Activated CD4-positive, alpha-beta T cell treated with anti-CD3 and anti-CD28 coated beads, Interleukin-2, amount 50 U/mL, for 16 hours (primary cell): ENCODE measurements at regions not wholly inside any gene's neighbourhood (a gene's known extent, or its start where the extent isn't known, plus 50 kb on each side); places are given as distances from the start of the nearest gene placed in this dataset.

Source experiments
- DNase-seq: peaks from one replicate; pipeline ENCODE4 v3.0.0-alpha.2; 2020

- DNase-seq = no peak
These were observed 1077.4 kb upstream of the ADGRL4 start for GRCh38 chr1:80083892-80084291.

- no peak for DNase-seq
These were observed 1069.9 kb upstream of the ADGRL4 start for GRCh38 chr1:80076469-80076868.

GRCh38 chr1:80075351-80075750 lies 1068.8 kb upstream of the ADGRL4 start:
- DNase-seq = no peak

GRCh38 chr1:80072563-80072962 lies 1066.0 kb upstream of the ADGRL4 start:
- DNase-seq = no peak

GRCh38 chr1:80066060-80066459 lies 1059.5 kb upstream of the ADGRL4 start:
- DNase-seq = no peak

- DNase-seq = no peak
These were observed 1058.0 kb upstream of the ADGRL4 start for GRCh38 chr1:80064524-80064923.

GRCh38 chr1:80059940-80060339 lies 1053.4 kb upstream of the ADGRL4 start:
- DNase-seq = no peak

- no peak for DNase-seq
These were observed 1049.6 kb upstream of the ADGRL4 start for GRCh38 chr1:80056179-80056578.

- DNase-seq = no peak
These were observed 1047.6 kb upstream of the ADGRL4 start for GRCh38 chr1:80054129-80054528.

- DNase-seq = no peak
These were observed 1047.1 kb upstream of the ADGRL4 start for GRCh38 chr1:80053613-80054012.

- DNase-seq = no peak
These were observed 1044.0 kb upstream of the ADGRL4 start for GRCh38 chr1:80050523-80050922.

GRCh38 chr1:80050085-80050484 lies 1043.6 kb upstream of the ADGRL4 start:
- DNase-seq = no peak

GRCh38 chr1:80048716-80049115 lies 1042.2 kb upstream of the ADGRL4 start:
- no peak for DNase-seq

GRCh38 chr1:80047791-80048190 lies 1041.3 kb upstream of the ADGRL4 start:
- no peak for DNase-seq

GRCh38 chr1:80044662-80045061 lies 1038.1 kb upstream of the ADGRL4 start:
- no peak for DNase-seq

GRCh38 chr1:80036690-80037432 lies 1030.3 kb upstream of the ADGRL4 start:
- DNase-seq = no peak

GRCh38 chr1:80023358-80023757 lies 1016.8 kb upstream of the ADGRL4 start:
- no peak for DNase-seq

GRCh38 chr1:80021891-80022290 lies 1015.4 kb upstream of the ADGRL4 start:
- no peak for DNase-seq

GRCh38 chr1:80018348-80018747 lies 1011.8 kb upstream of the ADGRL4 start:
- DNase-seq = no peak

GRCh38 chr1:80008934-80009333 lies 1002.4 kb upstream of the ADGRL4 start:
- DNase-seq = no peak

GRCh38 chr1:80003250-80003649 lies 996.7 kb upstream of the ADGRL4 start:
- no peak for DNase-seq

GRCh38 chr1:79988401-79988800 lies 981.9 kb upstream of the ADGRL4 start:
- DNase-seq = no peak

- DNase-seq = no peak
These were observed 975.7 kb upstream of the ADGRL4 start for GRCh38 chr1:79982211-79982610.

- no peak for DNase-seq
These were observed 975.0 kb upstream of the ADGRL4 start for GRCh38 chr1:79981481-79981880.

- no peak for DNase-seq
These were observed 972.8 kb upstream of the ADGRL4 start for GRCh38 chr1:79979346-79979745.
